ENCODE measurements at regions not wholly inside any gene's neighbourhood (a gene's known extent, or its start where the extent isn't known, plus 50 kb on each side); places are given as distances from the start of the nearest gene placed in this dataset.

- TF ChIP-seq MXI1 (IDR thresholded peaks at IDR 0.05; ENCODE audit: borderline replicate concordance, low read depth, low read length) (no peak), CTCF (conservative IDR thresholded peaks at IDR 0.05; ENCODE audit: low read depth, low read length) (no peak), POLR2A (IDR thresholded peaks at IDR 0.05; ENCODE audit: low read depth, low read length) (no peak), CHD1 (IDR thresholded peaks at IDR 0.05; ENCODE audit: low read depth, low read length) (no peak), RFX5 (IDR thresholded peaks at IDR 0.05; ENCODE audit: low read depth, low read length) (no peak), CEBPB (IDR thresholded peaks at IDR 0.05; ENCODE audit: low read depth, low read length) (no peak), ELK1 (IDR thresholded peaks at IDR 0.05; ENCODE audit: borderline replicate concordance, low read depth, low read length) (no peak), USF2 (IDR thresholded peaks at IDR 0.05; ENCODE audit: low read depth, low read length) (no peak), RAD21 (IDR thresholded peaks at IDR 0.05; ENCODE audit: low read length) (no peak), RCOR1 (IDR thresholded peaks at IDR 0.05; ENCODE audit: insufficient replicate concordance, low read length) (no peak), SMC3 (IDR thresholded peaks at IDR 0.05; ENCODE audit: low read depth, low read length) (no peak), MAFK (IDR thresholded peaks at IDR 0.05; ENCODE audit: low read depth, low read length) (no peak)
Measured at GRCh38 chr14:101078170-101078891, 174.8 kb upstream of the RTL1 start.
